ENCODE measurements at regions not wholly inside any gene's neighbourhood (a gene's known extent, or its start where the extent isn't known, plus 50 kb on each side); places are given as distances from the start of the nearest gene placed in this dataset.

DNA sequence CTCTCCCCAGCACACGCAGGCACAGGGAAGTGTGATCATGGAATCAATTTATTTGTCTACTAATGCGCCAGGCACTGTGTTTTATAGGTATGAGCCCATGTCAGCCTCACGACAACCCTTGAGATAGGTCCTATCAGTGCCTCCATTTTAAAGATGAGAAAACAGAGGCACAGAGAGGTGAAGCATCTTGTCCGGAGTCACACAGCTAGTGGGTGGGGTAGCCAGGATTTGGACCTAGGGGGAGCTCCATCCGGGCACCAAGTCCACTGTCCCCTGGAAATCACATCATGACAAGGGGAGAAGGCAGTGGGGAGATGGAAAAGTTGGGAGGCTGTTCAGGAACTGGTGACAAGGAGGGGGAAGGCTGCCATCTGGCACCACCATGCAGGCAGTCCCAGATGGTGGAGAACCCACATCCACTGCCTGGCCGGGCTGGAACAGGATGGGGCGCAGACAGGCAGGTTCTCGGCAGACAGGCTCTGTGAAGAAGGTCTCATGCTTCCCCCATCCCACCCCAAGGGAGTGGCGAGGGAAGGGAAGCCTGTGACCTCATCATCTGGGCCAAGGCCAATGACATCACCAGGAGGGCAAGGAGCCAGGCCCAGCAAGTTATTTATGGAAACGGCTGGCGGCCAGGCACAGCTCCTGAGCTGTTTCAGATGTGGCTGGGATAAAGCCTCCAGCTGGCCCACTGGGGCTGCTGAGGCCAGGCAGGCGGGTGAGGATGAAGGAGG, 126.0 kb upstream of the SDK2 start:
- no peak for ATAC-seq (ENCODE audit: low read depth)
- intact Hi-C loops (cut with micrococcal nuclease) = no loop called here
- H3K79me2 ChIP-seq (ENCODE audit: control insufficient read depth, insufficient read depth, low read length) = no peaks in the 10 kb centered on the region
- no peaks in the 10 kb centered on the region for H3K4me1 Mint-ChIP-seq
- H3K27ac ChIP-seq (ENCODE audit: low read length in 2 of 2) = no peak overlapping the region
- no peaks in the 10 kb centered on the region for H3K36me3 ChIP-seq (replicated peaks in 1 of 2; ENCODE audit: control extremely low read depth in 1 of 2, control insufficient read depth in 1 of 2, extremely low read depth in 1 of 2, insufficient read depth in 2 of 2, low read length in 1 of 2)
- no peaks in the 10 kb centered on the region for H3K9me3 Mint-ChIP-seq (ENCODE audit: insufficient read depth)
- 52% methylated on average over 9 of the region's 12 CpGs for WGBS (ENCODE audit: insufficient coverage)
- ChIA-PET CTCF (no interaction called here), POLR2A (no interaction called here)
- H4K20me1 ChIP-seq (ENCODE audit: control insufficient read depth, insufficient read depth, low read length, poor library complexity, severe bottlenecking) = no peaks in the 10 kb centered on the region
- H3K4me2 ChIP-seq (replicated peaks; ENCODE audit: low read depth, low read length, poor library complexity, severe bottlenecking) = no peak overlapping the region
- DNase-seq = no peak
- no peaks in the 10 kb centered on the region for H3K27me3 ChIP-seq (replicated peaks in 1 of 4; ENCODE audit: control extremely low read depth in 1 of 4, control insufficient read depth in 3 of 4, insufficient read depth in 4 of 4, low read length in 3 of 4)
- H3K9ac ChIP-seq (ENCODE audit: low read length) = no peak overlapping the region
- H3K4me3 ChIP-seq (ENCODE audit: control extremely low read depth in 1 of 5, extremely low read depth in 1 of 5, insufficient read depth in 1 of 5, low read depth in 2 of 5, low read length in 4 of 5) = no peak overlapping the region
- H3K9me3 ChIP-seq (ENCODE audit: control extremely low read depth in 1 of 3, control insufficient read depth in 2 of 3, insufficient read depth in 1 of 3, low read length in 2 of 3) = peaks cover 0 to 4% (median 0%) of the 10 kb centered on the region in 3 donors
- no peak overlapping the region for H3K27ac Mint-ChIP-seq
- H3K27me3 Mint-ChIP-seq = peaks cover 17% of the 10 kb centered on the region
- no peak overlapping the region for H2AFZ ChIP-seq (ENCODE audit: insufficient read depth, low read depth, low read length, poor library complexity, severe bottlenecking)
- H3K4me1 ChIP-seq (ENCODE audit: control insufficient read depth in 2 of 2, insufficient read depth in 2 of 2, low read length in 2 of 2) = no peaks in the 10 kb centered on the region
- H3K4me3 Mint-ChIP-seq = no peak overlapping the region
- TF ChIP-seq, protein P1, sequence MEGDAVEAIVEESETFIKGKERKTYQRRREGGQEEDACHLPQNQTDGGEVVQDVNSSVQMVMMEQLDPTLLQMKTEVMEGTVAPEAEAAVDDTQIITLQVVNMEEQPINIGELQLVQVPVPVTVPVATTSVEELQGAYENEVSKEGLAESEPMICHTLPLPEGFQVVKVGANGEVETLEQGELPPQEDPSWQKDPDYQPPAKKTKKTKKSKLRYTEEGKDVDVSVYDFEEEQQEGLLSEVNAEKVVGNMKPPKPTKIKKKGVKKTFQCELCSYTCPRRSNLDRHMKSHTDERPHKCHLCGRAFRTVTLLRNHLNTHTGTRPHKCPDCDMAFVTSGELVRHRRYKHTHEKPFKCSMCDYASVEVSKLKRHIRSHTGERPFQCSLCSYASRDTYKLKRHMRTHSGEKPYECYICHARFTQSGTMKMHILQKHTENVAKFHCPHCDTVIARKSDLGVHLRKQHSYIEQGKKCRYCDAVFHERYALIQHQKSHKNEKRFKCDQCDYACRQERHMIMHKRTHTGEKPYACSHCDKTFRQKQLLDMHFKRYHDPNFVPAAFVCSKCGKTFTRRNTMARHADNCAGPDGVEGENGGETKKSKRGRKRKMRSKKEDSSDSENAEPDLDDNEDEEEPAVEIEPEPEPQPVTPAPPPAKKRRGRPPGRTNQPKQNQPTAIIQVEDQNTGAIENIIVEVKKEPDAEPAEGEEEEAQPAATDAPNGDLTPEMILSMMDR (IDR thresholded peaks at IDR 0.05) = no peak
- TF ChIP-seq EZH2 (IDR thresholded peaks at IDR 0.05; ENCODE audit: borderline replicate concordance, insufficient read depth, low read depth, low read length, poor library complexity, severe bottlenecking) = no peak

DNA sequence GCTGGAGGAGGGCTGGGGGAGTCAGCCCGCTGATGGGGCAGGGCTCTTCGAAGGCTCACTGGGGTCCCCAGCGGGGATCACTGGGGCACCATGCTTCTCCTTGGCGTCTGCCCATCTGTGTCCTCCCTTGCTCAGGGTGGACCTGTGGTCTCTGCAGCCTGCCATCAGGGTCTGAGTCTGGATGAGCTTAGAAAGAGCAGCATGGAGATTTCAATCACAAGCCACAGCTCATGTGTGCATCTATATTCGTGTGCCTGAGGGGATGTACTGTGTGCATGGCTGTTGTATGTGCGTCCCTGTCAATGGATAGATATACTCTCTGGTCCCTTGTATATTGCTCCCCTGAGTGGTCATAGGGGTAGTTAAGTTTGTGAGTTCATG, 126.6 kb upstream of the SDK2 start:
- Histone ChIP-seq H3K36me3 (replicated peaks in 1 of 2; ENCODE audit: control extremely low read depth in 1 of 2, control insufficient read depth in 1 of 2, extremely low read depth in 1 of 2, insufficient read depth in 2 of 2, low read length in 1 of 2) (no peaks in the 10 kb centered on the region), H3K27ac (ENCODE audit: low read length in 2 of 2) (no peak overlapping the region), H3K4me3 (ENCODE audit: control extremely low read depth in 1 of 5, extremely low read depth in 1 of 5, insufficient read depth in 1 of 5, low read depth in 2 of 5, low read length in 4 of 5) (no peak overlapping the region), H3K9me3 (ENCODE audit: control extremely low read depth in 1 of 3, control insufficient read depth in 2 of 3, insufficient read depth in 1 of 3, low read length in 2 of 3) (peaks cover 0 to 4% (median 0%) of the 10 kb centered on the region in 3 donors), H3K79me2 (ENCODE audit: control insufficient read depth, insufficient read depth, low read length) (no peaks in the 10 kb centered on the region), H3K4me1 (ENCODE audit: control insufficient read depth in 2 of 2, insufficient read depth in 2 of 2, low read length in 2 of 2) (no peaks in the 10 kb centered on the region), H2AFZ (ENCODE audit: insufficient read depth, low read depth, low read length, poor library complexity, severe bottlenecking) (no peak overlapping the region), H3K4me2 (replicated peaks; ENCODE audit: low read depth, low read length, poor library complexity, severe bottlenecking) (no peak overlapping the region), H4K20me1 (ENCODE audit: control insufficient read depth, insufficient read depth, low read length, poor library complexity, severe bottlenecking) (no peaks in the 10 kb centered on the region), H3K27me3 (replicated peaks in 1 of 4; ENCODE audit: control extremely low read depth in 1 of 4, control insufficient read depth in 3 of 4, insufficient read depth in 4 of 4, low read length in 3 of 4) (no peaks in the 10 kb centered on the region), H3K9ac (ENCODE audit: low read length) (no peak overlapping the region)
- Mint-ChIP-seq H3K27me3 (peaks cover 19% of the 10 kb centered on the region), H3K9me3 (ENCODE audit: insufficient read depth) (no peaks in the 10 kb centered on the region), H3K4me1 (no peaks in the 10 kb centered on the region), H3K27ac (no peak overlapping the region), H3K4me3 (no peak overlapping the region)
- DNase-seq (no peak), ATAC-seq (ENCODE audit: low read depth) (no peak)
- ChIA-PET POLR2A (no interaction called here), CTCF (no interaction called here)
- TF ChIP-seq, protein P1 (IDR thresholded peaks at IDR 0.05) = no peak
- no peak for TF ChIP-seq EZH2 (IDR thresholded peaks at IDR 0.05; ENCODE audit: borderline replicate concordance, insufficient read depth, low read depth, low read length, poor library complexity, severe bottlenecking)
- WGBS (ENCODE audit: insufficient coverage) = 72% methylated on average over 6 of the region's 6 CpGs
- intact Hi-C loops (cut with micrococcal nuclease) = no loop called here

Measured in B cell (primary cell).